ENCODE measurements at regions not wholly inside any gene's neighbourhood (a gene's known extent, or its start where the extent isn't known, plus 50 kb on each side); places are given as distances from the start of the nearest gene placed in this dataset.

DNA sequence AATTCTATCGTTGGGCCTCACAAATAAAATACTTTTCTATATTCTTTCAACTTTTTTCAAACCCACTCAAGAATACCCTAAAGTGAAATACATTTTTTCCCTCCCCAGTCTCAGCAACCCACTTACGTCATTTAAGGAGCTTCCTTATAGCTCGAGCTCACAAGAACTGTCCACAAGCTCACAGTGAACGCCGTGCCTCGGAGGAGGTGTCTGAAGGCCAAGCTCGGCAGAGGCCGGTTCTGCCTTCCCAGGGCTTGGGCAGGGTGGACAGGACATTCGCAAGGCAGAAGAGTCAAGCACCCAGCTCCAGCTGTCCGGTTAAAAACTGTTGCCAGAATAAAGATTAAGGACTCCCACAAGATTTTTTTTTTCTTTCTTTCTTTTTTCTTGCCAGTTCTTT lies 802.3 kb downstream of the QKI start:
- Histone ChIP-seq H3K27ac (no peak overlapping the region), H2AFZ (ENCODE audit: low read depth) (no peak overlapping the region), H3K4me1 (ENCODE audit: low read depth, poor library complexity, severe bottlenecking) (no peaks in the 10 kb centered on the region), H3K79me2 (ENCODE audit: insufficient read depth, low read depth) (no peaks in the 10 kb centered on the region), H3K4me2 (no peak overlapping the region), H4K20me1 (ENCODE audit: insufficient read depth) (no peaks in the 10 kb centered on the region), H3K36me3 (ENCODE audit: insufficient read depth) (no peaks in the 10 kb centered on the region), H3K4me3 (IDR thresholded peaks at IDR 0.05; ENCODE audit: insufficient read depth, low read depth, low read length) (no peak overlapping the region), H3K9ac (no peak overlapping the region), H3K27me3 (ENCODE audit: insufficient read depth, low read depth) (no peaks in the 10 kb centered on the region)
- TF ChIP-seq, protein P1, sequence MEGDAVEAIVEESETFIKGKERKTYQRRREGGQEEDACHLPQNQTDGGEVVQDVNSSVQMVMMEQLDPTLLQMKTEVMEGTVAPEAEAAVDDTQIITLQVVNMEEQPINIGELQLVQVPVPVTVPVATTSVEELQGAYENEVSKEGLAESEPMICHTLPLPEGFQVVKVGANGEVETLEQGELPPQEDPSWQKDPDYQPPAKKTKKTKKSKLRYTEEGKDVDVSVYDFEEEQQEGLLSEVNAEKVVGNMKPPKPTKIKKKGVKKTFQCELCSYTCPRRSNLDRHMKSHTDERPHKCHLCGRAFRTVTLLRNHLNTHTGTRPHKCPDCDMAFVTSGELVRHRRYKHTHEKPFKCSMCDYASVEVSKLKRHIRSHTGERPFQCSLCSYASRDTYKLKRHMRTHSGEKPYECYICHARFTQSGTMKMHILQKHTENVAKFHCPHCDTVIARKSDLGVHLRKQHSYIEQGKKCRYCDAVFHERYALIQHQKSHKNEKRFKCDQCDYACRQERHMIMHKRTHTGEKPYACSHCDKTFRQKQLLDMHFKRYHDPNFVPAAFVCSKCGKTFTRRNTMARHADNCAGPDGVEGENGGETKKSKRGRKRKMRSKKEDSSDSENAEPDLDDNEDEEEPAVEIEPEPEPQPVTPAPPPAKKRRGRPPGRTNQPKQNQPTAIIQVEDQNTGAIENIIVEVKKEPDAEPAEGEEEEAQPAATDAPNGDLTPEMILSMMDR (conservative IDR thresholded peaks at IDR 0.05; ENCODE audit: low read depth, low read length) = no peak

DNA sequence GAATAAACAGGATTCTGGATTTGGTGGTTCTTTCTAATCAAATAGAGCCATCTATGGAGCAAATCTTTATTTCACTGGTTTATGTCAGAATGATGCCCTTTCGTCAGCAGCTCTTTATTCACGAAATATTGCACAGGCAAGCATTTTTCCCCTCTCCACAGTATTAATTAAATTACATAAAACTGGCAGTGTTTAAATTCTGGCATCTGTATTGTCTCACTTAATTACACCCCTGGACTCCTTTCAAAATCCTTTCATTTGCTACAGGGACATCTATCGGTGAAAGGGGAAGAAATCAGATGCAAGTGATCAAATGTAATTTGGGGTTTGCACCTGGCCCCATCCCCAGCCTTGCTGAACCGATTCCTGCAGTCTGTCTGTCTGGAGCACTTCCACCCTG lies 801.9 kb downstream of the QKI start:
- H2AFZ ChIP-seq (ENCODE audit: low read depth) = no peak overlapping the region
- no peaks in the 10 kb centered on the region for H3K4me1 ChIP-seq (ENCODE audit: low read depth, poor library complexity, severe bottlenecking)
- TF ChIP-seq, protein P1 (conservative IDR thresholded peaks at IDR 0.05; ENCODE audit: low read depth, low read length) = no peak
- no peak overlapping the region for H3K4me3 ChIP-seq (IDR thresholded peaks at IDR 0.05; ENCODE audit: insufficient read depth, low read depth, low read length)
- no peak overlapping the region for H3K9ac ChIP-seq
- no peak overlapping the region for H3K27ac ChIP-seq
- no peaks in the 10 kb centered on the region for H3K79me2 ChIP-seq (ENCODE audit: insufficient read depth, low read depth)
- no peak overlapping the region for H3K4me2 ChIP-seq
- no peaks in the 10 kb centered on the region for H4K20me1 ChIP-seq (ENCODE audit: insufficient read depth)
- no peaks in the 10 kb centered on the region for H3K27me3 ChIP-seq (ENCODE audit: insufficient read depth, low read depth)
- no peaks in the 10 kb centered on the region for H3K36me3 ChIP-seq (ENCODE audit: insufficient read depth)

DNA sequence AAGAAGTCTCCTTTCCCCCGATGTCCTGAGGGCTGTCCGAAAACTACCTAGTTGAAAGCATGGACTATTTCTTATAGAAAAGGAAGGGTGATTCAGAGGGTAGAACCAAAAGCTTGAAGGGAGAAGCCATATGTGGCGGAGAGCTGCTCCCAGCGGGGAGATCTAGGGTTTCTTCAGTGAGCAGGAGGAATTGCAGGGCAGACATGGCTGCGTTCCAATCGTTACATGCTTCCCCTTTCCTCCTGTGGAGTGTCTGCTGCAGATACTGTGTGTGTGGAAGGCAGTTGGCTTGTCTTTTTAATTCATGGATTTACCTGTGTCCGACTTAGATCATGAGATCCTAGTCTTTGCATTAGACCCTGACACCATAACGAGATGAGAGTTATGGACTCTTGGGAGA lies 799.5 kb downstream of the QKI start:
- Histone ChIP-seq H3K36me3 (ENCODE audit: insufficient read depth) (no peaks in the 10 kb centered on the region), H3K4me1 (ENCODE audit: low read depth, poor library complexity, severe bottlenecking) (peaks cover 3% of the 10 kb centered on the region), H3K27me3 (ENCODE audit: insufficient read depth, low read depth) (no peaks in the 10 kb centered on the region), H3K79me2 (ENCODE audit: insufficient read depth, low read depth) (no peaks in the 10 kb centered on the region), H3K4me2 (no peak overlapping the region), H3K4me3 (IDR thresholded peaks at IDR 0.05; ENCODE audit: insufficient read depth, low read depth, low read length) (no peak overlapping the region), H4K20me1 (ENCODE audit: insufficient read depth) (no peaks in the 10 kb centered on the region), H3K27ac (no peak overlapping the region), H3K9ac (no peak overlapping the region), H2AFZ (ENCODE audit: low read depth) (no peak overlapping the region)
- TF ChIP-seq, protein P1 (conservative IDR thresholded peaks at IDR 0.05; ENCODE audit: low read depth, low read length) = no peak

DNA sequence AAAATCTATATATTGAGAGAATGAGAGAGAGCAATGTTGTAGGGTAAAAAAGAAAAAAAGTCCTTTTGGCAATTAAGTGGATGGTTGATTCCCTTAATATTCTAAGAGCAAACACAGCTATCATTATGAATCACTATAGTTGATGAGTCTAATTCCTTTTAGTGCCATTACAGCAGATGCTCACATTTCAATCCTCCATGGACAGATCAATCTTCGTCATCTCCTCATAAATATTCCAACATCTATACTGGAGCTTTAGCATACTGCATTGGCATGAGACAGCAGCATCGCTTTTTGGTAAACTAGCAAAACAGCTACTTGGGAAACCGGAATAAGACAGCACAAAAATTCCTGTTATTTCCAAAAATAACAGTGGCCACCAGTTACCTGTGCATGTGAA lies 796.7 kb downstream of the QKI start:
- Histone ChIP-seq H3K36me3 (ENCODE audit: insufficient read depth) (no peaks in the 10 kb centered on the region), H4K20me1 (ENCODE audit: insufficient read depth) (no peaks in the 10 kb centered on the region), H3K4me3 (IDR thresholded peaks at IDR 0.05; ENCODE audit: insufficient read depth, low read depth, low read length) (no peak overlapping the region), H2AFZ (ENCODE audit: low read depth) (no peak overlapping the region), H3K27me3 (ENCODE audit: insufficient read depth, low read depth) (no peaks in the 10 kb centered on the region), H3K9ac (no peak overlapping the region), H3K4me1 (ENCODE audit: low read depth, poor library complexity, severe bottlenecking) (peaks cover 19% of the 10 kb centered on the region), H3K4me2 (no peak overlapping the region), H3K27ac (no peak overlapping the region), H3K79me2 (ENCODE audit: insufficient read depth, low read depth) (no peaks in the 10 kb centered on the region)
- TF ChIP-seq, protein P1 (conservative IDR thresholded peaks at IDR 0.05; ENCODE audit: low read depth, low read length) = no peak

DNA sequence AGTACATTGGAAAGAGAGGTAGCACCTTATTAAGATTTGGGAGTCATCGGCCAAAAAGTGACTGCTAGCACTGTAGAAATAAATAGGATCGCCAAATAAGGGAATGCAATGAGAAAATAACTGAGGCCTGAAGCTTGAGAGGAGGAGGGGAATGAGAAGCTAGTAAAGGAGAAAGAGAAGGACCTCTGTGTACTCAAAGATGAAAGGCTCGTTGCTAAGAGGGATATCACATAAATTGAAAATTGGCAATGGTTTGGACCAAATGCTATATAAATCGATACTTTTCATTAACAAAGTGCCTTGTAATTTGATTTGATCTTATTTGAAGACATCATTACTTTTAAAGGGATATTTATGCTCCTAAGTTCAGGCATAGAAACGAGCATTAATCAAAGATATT lies 796.3 kb downstream of the QKI start:
- no peaks in the 10 kb centered on the region for H3K36me3 ChIP-seq (ENCODE audit: insufficient read depth)
- H3K27me3 ChIP-seq (ENCODE audit: insufficient read depth, low read depth) = no peaks in the 10 kb centered on the region
- TF ChIP-seq, protein P1 (conservative IDR thresholded peaks at IDR 0.05; ENCODE audit: low read depth, low read length) = no peak
- no peak overlapping the region for H2AFZ ChIP-seq (ENCODE audit: low read depth)
- H3K4me1 ChIP-seq (ENCODE audit: low read depth, poor library complexity, severe bottlenecking) = peaks cover 19% of the 10 kb centered on the region
- no peaks in the 10 kb centered on the region for H3K79me2 ChIP-seq (ENCODE audit: insufficient read depth, low read depth)
- H3K9ac ChIP-seq = no peak overlapping the region
- H3K4me2 ChIP-seq = no peak overlapping the region
- H4K20me1 ChIP-seq (ENCODE audit: insufficient read depth) = no peaks in the 10 kb centered on the region
- H3K4me3 ChIP-seq (IDR thresholded peaks at IDR 0.05; ENCODE audit: insufficient read depth, low read depth, low read length) = no peak overlapping the region
- no peak overlapping the region for H3K27ac ChIP-seq
